HG03064 (cell line): ENCODE measurements at regions not wholly inside any gene's neighbourhood (a gene's known extent, or its start where the extent isn't known, plus 50 kb on each side); places are given as distances from the start of the nearest gene placed in this dataset.

Source experiments
- ATAC-seq: cut with Tn5 transposase; IDR thresholded peaks from one replicate; pipeline ENCODE4 v1.9.1; 2021; ENCODE audit warnings: low read depth; ENCODE audit not compliant: unreplicated experiment

DNA sequence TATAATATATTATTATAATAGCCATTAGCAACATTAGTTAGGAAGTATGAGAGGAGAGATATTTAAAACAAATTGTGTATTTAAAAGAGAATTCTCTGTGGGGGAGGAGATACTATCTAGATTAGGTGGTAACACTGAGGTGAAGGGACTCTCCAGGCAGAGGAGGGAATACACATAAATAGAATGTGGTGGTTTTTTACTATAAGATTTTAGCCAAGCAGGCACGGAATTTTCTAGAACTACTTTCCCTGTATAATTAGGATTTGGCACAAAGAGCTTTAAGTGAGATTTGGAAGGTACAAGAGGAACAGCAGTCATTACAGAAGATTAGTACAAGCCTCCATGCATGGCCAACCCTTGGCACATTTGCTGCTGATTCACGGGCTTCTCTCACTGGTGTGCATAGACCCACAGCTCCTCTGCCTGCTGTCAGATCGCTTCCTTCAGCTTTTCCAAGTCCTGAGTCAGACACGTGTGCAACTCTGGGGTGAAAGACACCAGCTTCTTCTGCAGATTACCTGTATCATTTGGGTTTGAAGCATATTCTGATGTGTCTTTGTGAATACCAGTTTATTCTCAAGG lies 685.5 kb downstream of the KCTD8 start:
- ATAC-seq: peak; percentile 63

DNA sequence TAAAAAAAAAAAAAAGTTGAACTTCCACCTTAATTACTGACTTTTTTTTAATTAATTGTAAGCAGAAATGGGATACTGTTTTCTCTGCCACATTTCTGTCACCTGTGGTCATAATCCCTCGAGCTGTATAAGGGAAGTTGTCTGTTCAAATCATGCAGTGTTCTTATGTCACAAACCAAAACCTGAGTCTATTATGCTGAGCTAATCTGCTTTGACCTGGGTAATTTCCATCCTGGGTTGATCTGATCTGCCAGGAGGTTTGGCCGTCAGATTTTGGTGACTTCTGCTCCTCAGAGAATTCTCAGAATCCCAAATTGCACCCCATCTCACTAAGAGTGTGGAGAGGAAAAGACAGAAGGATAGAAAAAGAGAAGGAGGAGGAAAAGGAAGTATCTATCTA lies 683.1 kb downstream of the KCTD8 start:
- no peak for ATAC-seq

DNA sequence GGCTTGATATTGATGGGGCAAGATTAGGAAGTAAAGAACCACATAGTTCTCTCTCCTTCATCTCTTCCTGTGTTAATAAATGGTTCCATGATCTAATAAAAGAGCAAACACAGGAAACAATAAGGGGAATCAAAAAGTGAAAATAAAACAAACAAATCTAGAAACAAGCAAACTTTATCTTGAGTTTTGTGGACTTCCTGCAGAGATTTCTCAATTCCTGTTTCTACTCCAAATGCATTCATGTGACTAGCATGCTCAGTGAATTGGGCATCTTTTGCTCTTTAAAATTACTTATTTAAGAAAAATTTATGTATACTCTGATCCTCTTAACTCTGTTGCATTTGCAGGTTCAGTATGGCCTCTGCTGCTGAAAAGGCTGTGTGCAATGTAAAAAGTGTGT lies 682.0 kb downstream of the KCTD8 start:
- ATAC-seq: no peak

DNA sequence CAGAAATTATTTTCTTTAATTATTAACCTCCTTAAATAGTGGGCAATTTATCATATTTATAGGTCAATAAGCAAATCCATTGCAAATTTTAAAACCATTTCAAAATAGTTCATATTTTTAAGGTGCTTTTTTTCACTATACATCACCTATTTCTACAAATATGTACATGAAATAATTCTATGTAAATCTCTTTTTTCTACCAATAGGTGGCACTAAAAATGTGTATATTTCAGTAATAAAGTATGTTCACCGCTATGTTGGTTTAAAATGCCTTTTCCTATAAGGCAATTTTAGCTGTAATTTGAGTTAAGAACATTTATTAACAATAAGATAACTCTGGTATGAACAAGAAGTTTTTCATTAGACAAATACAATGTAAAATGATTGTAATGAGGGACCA lies 672.2 kb downstream of the KCTD8 start:
- ATAC-seq: no peak

DNA sequence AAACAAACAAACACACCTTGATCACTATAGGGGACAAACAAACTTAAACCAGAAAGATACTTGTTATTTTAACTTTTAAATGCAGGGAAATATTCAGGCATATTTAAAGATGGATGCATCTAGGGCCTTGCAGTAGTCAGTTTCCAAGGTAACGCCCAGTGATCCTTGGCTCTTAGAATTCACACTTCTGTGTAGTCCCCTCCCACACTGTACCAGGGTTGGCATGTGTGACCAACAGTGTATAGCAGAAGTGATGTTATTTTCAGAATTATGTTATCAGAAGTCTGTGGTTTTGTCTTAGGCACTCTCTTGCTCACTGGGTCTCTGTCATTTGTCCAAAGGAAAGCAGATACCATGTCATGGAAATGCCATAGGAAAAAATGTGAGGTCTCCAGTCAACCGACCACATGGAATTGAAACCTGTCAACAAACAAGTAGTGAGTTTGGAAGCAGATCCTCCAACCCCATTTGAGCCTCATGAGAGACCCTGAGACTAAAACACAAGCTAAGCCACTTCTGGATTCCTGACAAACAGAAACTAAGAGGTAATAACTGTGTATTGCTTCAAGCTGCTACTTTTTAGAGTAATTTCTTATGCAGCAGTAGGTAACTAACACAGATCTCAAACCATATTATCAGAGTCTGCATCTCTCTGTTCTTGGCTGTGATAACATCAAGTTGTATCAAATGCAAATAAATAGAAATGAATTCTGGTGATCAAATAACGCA lies 670.3 kb downstream of the KCTD8 start:
- ATAC-seq: no peak

DNA sequence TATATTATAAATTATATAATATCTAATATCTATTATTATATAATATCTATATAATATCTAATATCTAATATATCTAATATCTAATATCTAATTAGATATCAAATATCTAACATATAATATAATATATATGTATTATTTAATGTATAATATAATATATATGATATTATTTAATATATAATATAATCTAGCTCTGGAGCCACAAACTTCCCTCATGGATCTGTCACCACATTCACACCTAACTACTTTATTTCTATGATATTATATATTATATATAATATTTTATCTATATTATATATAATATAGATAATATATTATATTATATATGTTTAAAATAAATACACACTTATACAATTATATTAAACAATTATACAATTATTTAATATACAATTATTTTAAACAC lies 667.5 kb downstream of the KCTD8 start:
- no peak for ATAC-seq

DNA sequence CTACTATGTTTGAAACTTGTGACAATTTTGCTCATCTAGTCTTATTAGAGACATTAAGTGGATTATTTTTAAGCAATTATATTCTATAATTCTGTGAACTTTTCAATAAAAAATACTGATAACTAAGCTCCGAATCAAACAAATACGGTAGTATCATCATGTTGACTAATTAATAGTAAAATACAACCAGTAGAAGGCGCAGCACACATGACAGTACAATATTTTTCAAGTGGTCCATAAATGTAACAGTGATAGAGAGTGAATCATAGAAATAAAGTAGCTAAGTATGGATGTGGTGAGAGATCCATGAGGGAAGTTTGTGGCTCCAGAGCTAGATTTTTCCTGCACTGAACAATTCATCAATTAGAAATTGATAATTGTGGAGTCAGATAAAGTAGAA lies 666.2 kb downstream of the KCTD8 start:
- ATAC-seq: no peak

DNA sequence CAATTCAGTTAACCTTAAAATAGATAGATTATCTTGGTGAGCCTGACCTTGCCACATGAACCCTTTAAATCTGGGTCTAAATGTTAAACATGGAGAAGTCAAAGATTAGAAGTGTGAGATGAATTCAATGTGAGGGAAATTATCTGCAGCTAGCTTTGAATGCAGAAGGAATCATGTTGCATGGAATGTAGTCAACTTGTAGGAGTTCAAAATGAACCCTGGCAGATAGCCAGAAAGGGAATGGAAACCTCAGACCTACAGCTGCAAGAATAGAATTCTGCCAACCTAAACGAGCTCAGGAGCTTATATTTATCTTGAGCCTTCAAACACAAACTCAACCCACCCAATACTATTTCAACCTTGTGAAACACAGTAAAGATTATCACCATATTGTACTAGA lies 632.5 kb downstream of the KCTD8 start:
- ATAC-seq: no peak

DNA sequence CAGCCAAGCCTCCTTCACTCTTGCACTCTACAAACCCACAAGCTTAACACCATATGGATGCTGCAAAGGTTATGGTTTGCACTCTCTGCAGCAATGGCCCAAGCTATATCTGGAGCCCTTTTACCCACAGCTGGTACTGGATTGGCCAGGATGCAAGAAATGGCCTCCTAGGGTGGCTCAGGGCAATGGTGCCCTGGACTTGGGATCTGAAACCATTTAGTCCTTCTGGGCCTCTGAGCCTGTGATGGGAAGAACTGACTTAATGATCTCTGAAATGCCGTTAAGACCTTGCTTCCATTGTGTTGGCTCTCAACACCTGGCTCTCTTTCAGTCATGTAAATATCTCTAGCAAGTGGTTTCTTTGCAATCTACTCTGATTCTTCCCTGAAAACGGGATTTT lies 626.0 kb downstream of the KCTD8 start:
- ATAC-seq: no peak

DNA sequence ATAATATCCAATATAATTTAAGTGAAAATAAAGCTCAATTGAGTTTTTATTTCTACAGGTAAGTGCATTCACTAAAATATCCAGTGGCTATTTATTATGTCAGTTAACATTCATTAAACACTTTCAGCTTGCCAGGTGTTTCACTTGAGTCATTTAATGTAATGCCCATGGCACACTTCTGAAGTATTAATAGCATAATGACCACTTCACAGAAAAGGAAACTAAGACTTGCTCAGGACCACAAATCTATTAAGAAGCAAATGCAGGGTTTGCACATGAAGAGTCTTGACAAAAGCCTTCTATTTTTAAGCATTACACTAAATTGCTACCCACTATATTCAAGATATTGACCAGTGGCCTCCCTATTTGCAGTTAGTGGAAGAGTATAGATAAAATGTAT lies 612.7 kb downstream of the KCTD8 start:
- ATAC-seq: no peak

DNA sequence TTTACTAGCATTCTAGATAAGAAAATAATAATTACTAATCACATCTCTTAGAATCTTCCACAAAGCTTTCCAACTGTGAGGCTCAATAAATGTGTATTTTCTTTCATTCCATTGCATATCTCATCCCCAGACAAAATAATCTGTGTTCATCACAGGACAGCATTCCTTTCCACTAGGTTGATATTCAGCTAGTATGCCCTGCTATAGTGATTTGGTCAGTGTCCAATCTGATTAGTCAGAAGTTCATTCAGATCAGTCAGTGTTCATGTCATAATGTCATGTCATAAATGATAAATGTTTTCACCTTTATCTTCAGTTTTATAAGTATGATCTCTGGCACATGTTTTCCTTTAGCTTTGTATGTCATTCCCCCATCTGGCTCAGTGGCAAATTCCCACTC lies 611.4 kb downstream of the KCTD8 start:
- no peak for ATAC-seq

DNA sequence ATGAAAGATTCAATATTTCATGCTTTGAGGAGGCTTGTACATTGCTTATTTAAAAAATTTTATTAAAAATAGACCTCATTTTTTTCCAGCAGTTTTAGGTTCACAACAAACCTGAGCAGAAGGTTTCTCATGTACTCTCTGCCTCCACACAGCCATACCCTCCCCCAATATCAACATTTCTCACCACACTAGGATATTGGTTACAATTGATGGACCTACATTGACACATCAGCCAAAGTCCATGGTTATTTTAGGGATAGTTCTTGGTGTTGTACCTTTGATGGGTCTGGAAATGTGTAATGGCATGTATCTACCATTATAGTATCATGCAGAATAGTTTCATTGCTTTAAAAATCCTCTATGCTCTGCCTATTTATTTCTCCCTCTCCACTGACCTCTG lies 611.0 kb downstream of the KCTD8 start:
- ATAC-seq: no peak

DNA sequence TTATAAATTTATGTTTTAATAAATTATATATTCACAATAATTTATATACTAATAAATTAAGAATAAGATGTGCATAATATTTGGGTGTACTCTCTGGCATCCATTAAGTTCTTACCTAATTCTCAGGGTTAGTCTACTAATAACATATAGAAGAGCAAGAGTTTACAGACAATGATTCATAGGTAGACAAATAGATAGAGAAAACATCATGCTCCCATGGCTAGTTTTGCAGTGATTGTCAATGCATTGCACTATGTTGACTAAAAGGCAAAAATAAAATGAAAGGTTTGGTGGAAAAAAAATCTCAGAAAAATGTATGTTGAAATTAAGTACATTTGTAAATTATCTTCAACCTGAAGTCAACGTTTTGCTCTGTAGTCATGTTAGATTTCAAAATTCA lies 606.0 kb downstream of the KCTD8 start:
- no peak for ATAC-seq

DNA sequence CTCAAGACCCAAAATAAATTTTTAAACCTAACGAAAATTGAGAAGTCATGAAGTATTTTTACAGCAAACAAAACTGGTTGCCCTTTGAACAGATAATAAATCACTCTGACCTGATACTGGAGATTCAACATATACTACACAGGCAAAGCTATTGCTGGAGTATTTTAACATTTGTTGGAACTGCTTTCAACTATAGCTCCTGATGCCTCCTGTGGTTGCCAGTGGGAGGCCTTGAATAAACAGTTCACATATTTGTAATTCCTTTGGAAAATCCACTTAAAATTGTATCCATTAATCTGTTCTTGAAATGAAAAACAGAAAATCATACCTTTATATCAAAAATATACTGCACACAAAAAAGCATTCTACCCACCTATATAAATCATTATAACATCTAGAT lies 605.1 kb downstream of the KCTD8 start:
- ATAC-seq: no peak

DNA sequence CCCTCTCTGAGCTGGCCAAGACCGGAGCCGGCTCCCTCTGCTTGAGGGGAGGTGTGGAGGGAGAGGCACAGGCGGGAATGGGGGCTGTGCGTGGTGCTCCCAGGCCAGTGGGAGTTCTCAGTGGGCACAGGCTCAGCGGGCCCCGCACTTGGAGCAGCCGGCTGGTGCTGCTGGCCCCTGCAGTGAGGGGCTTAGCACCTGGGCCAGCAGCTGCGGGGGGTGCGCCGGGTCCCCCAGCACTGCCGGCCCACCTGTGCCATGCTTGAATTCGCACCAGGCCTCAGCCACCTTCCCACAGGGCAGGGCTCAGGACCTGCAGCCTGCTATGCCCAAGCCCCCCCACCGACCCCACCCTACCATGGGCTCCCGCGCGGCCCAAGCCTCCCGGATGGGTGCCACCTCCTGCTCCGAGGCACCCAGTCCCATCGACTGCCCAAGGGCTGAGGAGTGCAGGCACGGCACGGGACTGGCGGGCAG lies 602.5 kb downstream of the KCTD8 start:
- no peak for ATAC-seq

DNA sequence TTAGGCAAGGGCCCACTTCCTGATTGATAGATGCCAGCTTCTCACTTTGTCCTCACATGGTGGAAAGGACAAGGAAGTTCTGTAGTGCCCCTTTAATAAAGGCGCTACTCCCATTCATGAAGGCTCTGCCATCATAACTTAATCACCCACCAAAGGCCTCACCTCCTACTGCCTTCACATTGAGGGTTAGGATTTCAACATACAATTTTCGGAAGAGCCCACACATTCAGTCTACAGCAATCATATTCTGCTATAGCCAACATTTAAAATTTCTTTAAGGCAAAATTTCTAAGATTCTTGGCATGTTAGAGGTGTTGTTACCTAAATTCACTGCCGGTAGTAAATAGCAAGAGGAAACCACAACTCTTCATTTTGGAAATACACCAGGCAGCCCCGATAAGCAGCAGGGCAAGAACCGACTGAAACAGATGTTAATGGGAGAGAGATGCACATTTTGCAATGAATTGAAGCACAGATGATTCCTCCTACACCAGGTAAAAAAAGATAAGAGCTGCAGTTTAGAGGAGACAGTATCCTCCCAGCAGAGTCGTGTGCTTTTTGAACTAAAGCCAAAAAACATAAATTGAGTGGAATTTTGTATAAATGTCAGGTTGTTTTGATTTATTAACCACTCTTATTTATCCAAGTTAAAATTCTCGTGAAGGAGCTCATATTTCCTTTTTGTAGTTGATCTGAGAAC lies 594.9 kb downstream of the KCTD8 start:
- no peak for ATAC-seq

DNA sequence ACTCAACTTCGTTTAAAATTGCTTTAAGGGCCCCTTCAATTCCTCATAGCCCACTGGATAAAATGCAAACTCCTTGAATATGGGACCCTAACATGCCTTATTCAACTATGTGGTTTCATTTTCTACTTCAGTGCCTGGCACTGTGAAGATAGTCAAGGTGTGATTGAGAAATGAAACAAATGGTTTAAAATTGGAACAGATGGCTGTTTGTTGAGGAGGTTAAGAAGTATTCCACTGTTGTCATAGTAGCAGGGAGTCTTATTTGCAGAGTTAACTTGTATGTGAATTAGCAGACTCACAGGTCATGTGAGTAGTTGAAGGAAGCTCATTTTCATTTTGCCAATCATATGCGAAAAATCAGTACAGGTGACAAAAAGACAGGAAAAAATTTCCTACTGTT lies 593.3 kb downstream of the KCTD8 start:
- ATAC-seq: no peak

DNA sequence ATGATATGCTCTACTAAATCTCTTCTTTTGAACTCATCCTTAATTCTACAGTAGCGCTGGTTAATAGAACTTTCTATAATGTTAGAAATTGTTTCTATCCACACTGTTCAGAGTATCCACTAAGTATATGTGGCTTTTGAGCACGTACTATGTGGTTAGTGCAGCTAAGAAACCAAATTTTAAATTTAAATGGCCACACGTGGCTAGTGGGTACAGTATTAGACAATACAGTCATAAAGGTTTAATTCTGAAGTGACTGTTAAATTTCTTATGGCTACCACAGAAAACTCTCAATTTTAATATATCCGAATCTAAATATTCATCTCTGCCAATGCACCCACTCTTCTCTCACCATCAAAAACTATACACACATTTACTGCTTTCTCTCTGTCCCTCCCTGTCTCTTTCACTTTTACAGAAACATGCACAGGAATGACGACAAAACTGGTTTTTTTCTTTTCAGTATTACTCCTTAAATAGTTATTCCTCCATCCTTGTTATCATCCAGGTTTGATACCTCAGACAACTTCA lies 583.9 kb downstream of the KCTD8 start:
- ATAC-seq: no peak

DNA sequence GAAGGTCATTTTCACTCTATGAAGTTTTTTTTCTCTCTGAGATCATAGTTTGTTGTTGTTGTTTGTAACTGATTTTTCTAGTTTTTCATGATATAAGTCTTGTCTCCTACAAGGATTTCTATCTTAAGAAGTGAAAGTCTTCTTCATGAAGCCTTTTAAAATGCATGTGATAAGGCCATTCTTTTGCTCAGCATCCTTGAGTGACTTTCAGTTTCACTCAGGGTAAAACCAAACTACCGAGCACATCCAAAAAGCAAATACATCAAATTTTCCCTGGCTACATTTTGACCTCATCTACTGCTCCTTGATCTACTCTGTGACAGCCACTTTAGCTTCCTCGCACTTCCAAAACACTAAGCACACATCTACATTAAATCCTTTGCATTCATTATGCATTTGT lies 580.7 kb downstream of the KCTD8 start:
- ATAC-seq: no peak

DNA sequence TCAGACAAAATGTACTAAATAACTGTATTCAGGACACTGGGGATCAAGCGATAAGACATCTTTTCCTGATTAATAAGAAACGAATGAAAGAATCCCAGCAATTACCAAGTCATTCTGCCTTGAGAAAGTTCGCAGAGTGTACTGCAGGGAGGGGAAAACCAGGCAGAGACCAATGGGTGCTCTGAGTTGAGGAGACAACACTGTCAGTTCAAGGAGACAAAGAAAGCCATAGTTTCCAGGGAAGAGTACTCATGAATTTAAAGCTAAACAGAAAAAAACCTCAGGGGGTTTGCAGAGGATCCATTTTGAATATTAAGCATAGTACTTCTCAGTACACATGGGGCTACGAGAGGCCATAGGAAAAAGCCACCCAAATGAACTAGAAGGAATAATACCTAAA lies 573.0 kb downstream of the KCTD8 start:
- no peak for ATAC-seq

DNA sequence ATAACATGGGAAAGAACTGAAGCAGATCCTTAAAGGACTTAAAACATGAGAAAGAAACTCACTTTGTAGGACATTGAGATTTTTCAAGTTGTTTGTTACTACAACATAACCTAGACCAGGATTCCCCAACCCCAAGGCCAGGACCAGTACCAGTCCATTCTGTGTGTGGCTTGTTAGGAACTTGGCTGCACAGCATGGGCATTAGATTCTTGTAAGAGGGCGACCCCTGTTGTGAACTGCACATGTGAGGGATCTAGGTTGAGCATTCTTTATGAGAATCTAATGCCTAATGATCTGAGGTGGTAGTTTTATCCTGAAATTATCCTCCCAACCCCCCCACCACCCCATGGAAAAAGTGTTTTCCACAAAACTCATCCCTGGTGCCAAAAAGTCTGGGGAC lies 566.1 kb downstream of the KCTD8 start:
- no peak for ATAC-seq

DNA sequence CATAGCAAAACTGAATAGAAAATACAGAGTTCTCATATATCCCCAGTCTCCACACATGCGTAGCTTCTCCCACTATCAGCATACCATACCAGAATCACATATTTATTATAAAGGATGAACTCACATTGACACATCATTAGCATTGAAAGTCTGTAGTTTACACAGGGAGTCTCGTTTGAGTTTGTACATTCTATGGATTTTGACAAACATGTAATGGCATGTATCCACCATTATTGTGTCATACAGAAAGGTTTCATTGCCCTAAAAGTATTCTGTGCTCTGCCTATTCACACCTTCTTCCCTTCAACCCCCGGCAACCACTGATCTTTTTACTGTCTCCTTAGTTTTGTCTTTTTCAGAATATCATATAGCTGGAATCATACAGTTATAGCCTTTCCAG lies 562.4 kb downstream of the KCTD8 start:
- no peak for ATAC-seq
